Hepatocyte (in vitro differentiated cells): ENCODE measurements at regions not wholly inside any gene's neighbourhood (a gene's known extent, or its start where the extent isn't known, plus 50 kb on each side); places are given as distances from the start of the nearest gene placed in this dataset.

Experiments
- DNase-seq: peaks from one replicate; pipeline ENCODE4 v3.0.0-alpha.2; 2016; ENCODE audit warnings: low spot score
- H2AFZ ChIP-seq: fragments of 200-600 bp; sonication (generic); 2 replicates; pipeline ENCODE4 v1.6.0; 2016; ENCODE audit warnings: antibody characterized with exemption, mild to moderate bottlenecking
- H3K27ac ChIP-seq: fragments of 200-600 bp; sonication (generic); 2 replicates; pipeline ENCODE4 v1.5.1; 2016; ENCODE audit warnings: mild to moderate bottlenecking
- H3K27me3 ChIP-seq: fragments of 200-600 bp; sonication (generic); 2 replicates; pipeline ENCODE4 v1.6.1; 2016
- H3K36me3 ChIP-seq: fragments of 200-600 bp; sonication (generic); replicated peaks from 2 replicates; pipeline ENCODE4 v1.5.1; 2016; ENCODE audit warnings: low read depth; ENCODE audit not compliant: insufficient read depth
- H3K4me1 ChIP-seq: fragments of 200-600 bp; sonication (generic); 2 replicates; pipeline ENCODE4 v1.5.1; 2016; ENCODE audit warnings: mild to moderate bottlenecking, moderate library complexity; ENCODE audit not compliant: insufficient read depth
- H3K4me2 ChIP-seq: fragments of 200-600 bp; sonication (generic); 2 replicates; pipeline ENCODE4 v1.6.0; 2016
- H3K4me3 ChIP-seq: fragments of 200-600 bp; sonication (generic); 2 replicates; pipeline ENCODE4 v1.5.1; 2016; ENCODE audit warnings: mild to moderate bottlenecking
- H3K79me2 ChIP-seq: fragments of 200-600 bp; sonication (generic); 2 replicates; pipeline ENCODE4 v1.6.0; 2017; ENCODE audit warnings: mild to moderate bottlenecking
- H3K9me2 ChIP-seq: fragments of 200-600 bp; sonication (generic); replicated peaks from 2 replicates; pipeline ENCODE4 v1.6.0; 2017; ENCODE audit warnings: mild to moderate bottlenecking; ENCODE audit not compliant: insufficient read depth
- H3K9me3 ChIP-seq: fragments of 200-600 bp; sonication (generic); 2 replicates; pipeline ENCODE4 v1.5.1; 2016; ENCODE audit warnings: low read depth, mild to moderate bottlenecking
- H4K20me1 ChIP-seq: fragments of 200-600 bp; sonication (generic); 2 replicates; pipeline ENCODE4 v1.6.0; 2016; ENCODE audit warnings: mild to moderate bottlenecking; ENCODE audit not compliant: insufficient read depth, poor library complexity, severe bottlenecking
- EZH2 ChIP-seq: fragments of 200-600 bp; sonication (generic); IDR thresholded peaks from 2 replicates; pipeline ENCODE4 v1.6.1; 2016; ENCODE audit warnings: antibody characterized with exemption, mild to moderate bottlenecking, borderline replicate concordance
- EZH2phosphoT487 ChIP-seq: fragments of 200-600 bp; sonication (generic); IDR thresholded peaks from one replicate; pipeline ENCODE4 v1.6.1; 2018; ENCODE audit warnings: antibody characterized with exemption, mild to moderate bottlenecking, low read depth, moderate library complexity; ENCODE audit not compliant: unreplicated experiment, severe bottlenecking
- WGBS: methylation state at CpG from one replicate; pipeline ENCODE4 v1.1.6; 2016; ENCODE audit warnings: low lambda C conversion rate; ENCODE audit errors: missing lambda C conversion rate; 5-methylcytosine and 5-hydroxymethylcytosine counted together
- TF ChIP-seq, protein P1 (sequence below): fragments of 200-600 bp; sonication (generic); IDR thresholded peaks from 2 replicates; pipeline ENCODE4 v1.5.1; 2016; ENCODE audit warnings: antibody characterized with exemption, mild to moderate bottlenecking; ENCODE audit not compliant: poor library complexity

DNA sequence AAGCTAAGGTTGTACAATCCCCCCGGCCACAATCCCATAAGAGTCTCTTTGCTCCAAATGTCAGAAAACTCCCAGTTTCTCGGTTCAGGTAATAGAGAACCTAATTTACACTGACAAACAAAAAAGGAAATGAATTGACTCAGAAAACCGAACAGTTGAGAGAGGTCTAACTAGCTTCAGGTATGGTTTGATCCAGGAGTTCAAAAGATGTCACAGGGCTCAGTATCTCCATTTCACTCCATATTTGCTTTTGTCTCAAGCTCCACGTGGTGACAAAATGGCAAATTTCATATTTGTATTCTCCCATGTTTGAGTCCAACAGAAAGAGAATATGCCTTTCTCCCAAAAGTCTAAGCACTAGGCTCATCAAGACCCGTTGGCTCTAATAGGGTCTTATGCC, 117.4 kb downstream of the AXIN2 start:
- DNase-seq: no peak
- H3K4me1 ChIP-seq: no peaks in the 10 kb centered on the region
- whole genome bisulfite sequencing: 94% methylated on average over 5 of the region's 5 CpGs
- H4K20me1 ChIP-seq: no peaks in the 10 kb centered on the region
- no peak overlapping the region for H2AFZ ChIP-seq
- no peak overlapping the region for H3K4me3 ChIP-seq
- H3K4me2 ChIP-seq: no peak overlapping the region
- no peak overlapping the region for H3K27ac ChIP-seq
- no peaks in the 10 kb centered on the region for H3K9me2 ChIP-seq
- H3K79me2 ChIP-seq: no peaks in the 10 kb centered on the region
- no peaks in the 10 kb centered on the region for H3K36me3 ChIP-seq
- TF ChIP-seq, protein P1, sequence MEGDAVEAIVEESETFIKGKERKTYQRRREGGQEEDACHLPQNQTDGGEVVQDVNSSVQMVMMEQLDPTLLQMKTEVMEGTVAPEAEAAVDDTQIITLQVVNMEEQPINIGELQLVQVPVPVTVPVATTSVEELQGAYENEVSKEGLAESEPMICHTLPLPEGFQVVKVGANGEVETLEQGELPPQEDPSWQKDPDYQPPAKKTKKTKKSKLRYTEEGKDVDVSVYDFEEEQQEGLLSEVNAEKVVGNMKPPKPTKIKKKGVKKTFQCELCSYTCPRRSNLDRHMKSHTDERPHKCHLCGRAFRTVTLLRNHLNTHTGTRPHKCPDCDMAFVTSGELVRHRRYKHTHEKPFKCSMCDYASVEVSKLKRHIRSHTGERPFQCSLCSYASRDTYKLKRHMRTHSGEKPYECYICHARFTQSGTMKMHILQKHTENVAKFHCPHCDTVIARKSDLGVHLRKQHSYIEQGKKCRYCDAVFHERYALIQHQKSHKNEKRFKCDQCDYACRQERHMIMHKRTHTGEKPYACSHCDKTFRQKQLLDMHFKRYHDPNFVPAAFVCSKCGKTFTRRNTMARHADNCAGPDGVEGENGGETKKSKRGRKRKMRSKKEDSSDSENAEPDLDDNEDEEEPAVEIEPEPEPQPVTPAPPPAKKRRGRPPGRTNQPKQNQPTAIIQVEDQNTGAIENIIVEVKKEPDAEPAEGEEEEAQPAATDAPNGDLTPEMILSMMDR: no peak
- TF ChIP-seq EZH2 (no peak), EZH2phosphoT487 (no peak)
- H3K9me3 ChIP-seq: no peaks in the 10 kb centered on the region
- no peaks in the 10 kb centered on the region for H3K27me3 ChIP-seq

DNA sequence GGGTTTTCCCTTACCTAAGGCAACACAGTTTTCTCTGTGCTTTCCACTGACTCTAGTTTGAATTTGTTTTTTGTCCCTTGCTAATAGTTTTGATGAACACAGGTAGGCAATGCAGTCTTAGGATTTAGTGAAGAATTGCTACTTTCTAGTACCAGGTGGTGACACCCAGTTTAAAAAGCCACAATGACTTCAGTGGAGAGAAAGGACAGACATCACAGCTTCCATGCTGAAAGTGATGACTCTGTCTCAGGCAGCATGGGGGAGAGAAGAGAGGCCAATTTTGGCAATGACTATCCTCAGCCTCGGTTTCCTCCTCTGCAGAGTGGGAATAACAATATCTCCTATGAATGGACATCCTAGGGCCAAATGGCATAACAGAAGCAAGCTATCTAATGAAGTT, 118.8 kb downstream of the AXIN2 start:
- DNase-seq: no peak
- no peak overlapping the region for H3K27ac ChIP-seq
- H3K36me3 ChIP-seq: no peaks in the 10 kb centered on the region
- no peaks in the 10 kb centered on the region for H3K79me2 ChIP-seq
- no peak overlapping the region for H3K4me3 ChIP-seq
- no peaks in the 10 kb centered on the region for H3K27me3 ChIP-seq
- no peaks in the 10 kb centered on the region for H3K9me2 ChIP-seq
- no peak overlapping the region for H3K4me2 ChIP-seq
- no peak overlapping the region for H2AFZ ChIP-seq
- no peaks in the 10 kb centered on the region for H3K4me1 ChIP-seq
- no peaks in the 10 kb centered on the region for H4K20me1 ChIP-seq
- TF ChIP-seq EZH2: no peak
- TF ChIP-seq, protein P1: no peak
- no peak for TF ChIP-seq EZH2phosphoT487
- 91% methylated on average over 1 of the region's 1 CpG for WGBS
- no peaks in the 10 kb centered on the region for H3K9me3 ChIP-seq

DNA sequence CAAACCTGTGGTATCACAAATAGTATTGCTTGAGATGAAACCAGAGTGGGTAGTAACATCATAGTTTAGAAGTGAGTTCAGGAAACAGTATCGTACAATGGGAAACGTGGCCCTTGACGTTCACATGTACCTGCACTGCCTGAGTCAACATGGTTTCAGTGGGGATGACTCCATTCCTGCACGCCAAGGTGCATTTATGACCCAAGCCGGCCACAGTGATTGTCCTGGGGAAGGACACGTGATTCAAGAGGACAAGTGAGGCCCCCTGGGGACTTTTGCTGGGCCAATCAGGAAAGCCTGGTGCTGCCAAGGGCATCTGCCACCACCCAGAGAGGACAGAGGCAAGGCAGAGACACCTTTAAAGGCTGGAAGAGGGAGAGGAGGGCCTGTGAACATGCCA, 119.2 kb downstream of the AXIN2 start:
- Histone ChIP-seq H4K20me1 (no peaks in the 10 kb centered on the region), H3K36me3 (no peaks in the 10 kb centered on the region), H3K4me1 (no peaks in the 10 kb centered on the region), H3K9me2 (no peaks in the 10 kb centered on the region), H3K79me2 (no peaks in the 10 kb centered on the region), H3K4me3 (no peak overlapping the region), H3K4me2 (no peak overlapping the region), H3K9me3 (no peaks in the 10 kb centered on the region), H2AFZ (no peak overlapping the region), H3K27ac (no peak overlapping the region), H3K27me3 (no peaks in the 10 kb centered on the region)
- TF ChIP-seq EZH2phosphoT487 (no peak), EZH2 (no peak)
- TF ChIP-seq, protein P1: no peak
- DNase-seq: no peak
- WGBS: 85% methylated on average over 6 of the region's 6 CpGs

DNA sequence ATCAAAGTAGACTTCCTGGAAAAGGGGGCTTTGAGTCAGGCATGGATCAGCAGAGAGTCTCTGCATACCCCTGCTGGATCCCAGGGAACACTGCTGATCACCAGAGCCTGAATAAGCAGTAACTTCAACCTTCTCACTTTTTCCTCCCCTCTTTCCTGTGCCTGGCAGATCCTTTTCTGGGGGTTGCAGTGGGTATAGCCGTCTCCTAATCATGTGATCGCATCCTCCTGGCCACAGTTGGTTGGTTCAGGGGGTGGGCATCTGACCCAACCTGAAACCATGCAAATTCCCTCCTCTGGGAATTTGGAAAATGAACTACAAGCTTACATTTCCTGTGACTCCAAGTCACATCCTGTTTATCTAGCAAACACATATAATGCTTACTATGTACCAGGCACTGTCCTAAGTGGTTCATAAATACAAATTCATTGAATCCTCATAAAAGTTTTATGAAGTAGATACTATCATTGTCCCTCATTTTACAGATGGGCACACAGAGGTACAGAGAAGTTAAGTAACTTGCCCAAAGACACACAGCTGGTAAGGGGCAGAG, 120.3 kb downstream of the AXIN2 start:
- TF ChIP-seq EZH2phosphoT487 (no peak), EZH2 (no peak)
- TF ChIP-seq, protein P1: no peak
- no peaks in the 10 kb centered on the region for H3K9me3 ChIP-seq
- no peak overlapping the region for H3K27ac ChIP-seq
- H3K79me2 ChIP-seq: no peaks in the 10 kb centered on the region
- no peak overlapping the region for H2AFZ ChIP-seq
- 91% methylated on average over 2 of the region's 2 CpGs for WGBS
- H3K4me2 ChIP-seq: no peak overlapping the region
- H3K27me3 ChIP-seq: no peaks in the 10 kb centered on the region
- no peaks in the 10 kb centered on the region for H3K36me3 ChIP-seq
- DNase-seq: no peak
- H3K9me2 ChIP-seq: no peaks in the 10 kb centered on the region
- no peaks in the 10 kb centered on the region for H4K20me1 ChIP-seq
- H3K4me3 ChIP-seq: no peak overlapping the region
- H3K4me1 ChIP-seq: no peaks in the 10 kb centered on the region
